BLaER1 (cell line): ENCODE measurements at regions not wholly inside any gene's neighbourhood (a gene's known extent, or its start where the extent isn't known, plus 50 kb on each side); places are given as distances from the start of the nearest gene placed in this dataset.
"Not testable (repeated sequence)": the region's sequence is repeated elsewhere in the genome, so short reads cannot be mapped to it uniquely, and the experiment has no call there.

Experiments
- H3K27ac ChIP-seq: shearing (Covaris generic); formaldehyde crosslinking; 2 replicates; pipeline ENCODE4 v1.8.1; 2022
- H3K27me3 ChIP-seq: shearing (Covaris generic); formaldehyde crosslinking; 2 replicates; pipeline ENCODE4 v1.8.1; 2022
- H3K36me3 ChIP-seq: shearing (Covaris generic); formaldehyde crosslinking; 2 replicates; pipeline ENCODE4 v1.8.1; 2022
- H3K4me1 ChIP-seq: shearing (Covaris generic); formaldehyde crosslinking; 2 replicates; pipeline ENCODE4 v1.8.1; 2022
- H3K4me2 ChIP-seq: shearing (Covaris generic); formaldehyde crosslinking; 2 replicates; pipeline ENCODE4 v1.8.1; 2022
- H3K4me3 ChIP-seq: shearing (Covaris generic); formaldehyde crosslinking; 2 replicates; pipeline ENCODE4 v1.8.1; 2022
- H3K9ac ChIP-seq: shearing (Covaris generic); formaldehyde crosslinking; 2 replicates; pipeline ENCODE4 v1.8.1; 2022
- H3K9me3 ChIP-seq: shearing (Covaris generic); formaldehyde crosslinking; 2 replicates; pipeline ENCODE4 v1.8.1; 2022
- H4K20me1 ChIP-seq: shearing (Covaris generic); formaldehyde crosslinking; 2 replicates; pipeline ENCODE4 v1.8.1; 2022
- Cebpa-rat ChIP-seq: shearing (Covaris generic); IDR thresholded peaks from 2 replicates; pipeline ENCODE4 v1.8.1; 2022

DNA sequence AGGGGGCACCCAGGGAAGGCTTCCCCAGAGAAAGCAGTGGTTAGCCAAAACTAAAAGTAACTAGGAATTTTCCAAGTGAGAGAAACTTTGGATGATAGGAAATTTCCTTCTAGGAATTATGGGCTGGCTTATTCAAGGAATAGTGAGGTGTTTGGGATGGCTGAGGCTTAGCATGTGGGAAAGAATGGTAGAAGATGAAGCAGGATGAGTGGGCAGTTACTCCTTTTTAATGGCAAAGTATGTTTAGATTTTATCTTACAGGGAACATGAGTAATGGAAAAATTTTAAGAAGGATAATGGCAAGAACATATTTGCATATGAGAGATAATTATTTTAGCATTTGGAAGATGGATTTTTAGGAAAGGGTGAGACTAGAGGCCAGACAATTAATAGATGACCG is 197.6 kb downstream of the SLC38A4 start:
- H3K9ac ChIP-seq: no peak overlapping the region
- no peaks in the 10 kb centered on the region for H3K27me3 ChIP-seq
- H3K27ac ChIP-seq: no peak overlapping the region
- no peaks in the 10 kb centered on the region for H4K20me1 ChIP-seq
- no peak overlapping the region for H3K4me3 ChIP-seq
- H3K36me3 ChIP-seq: no peaks in the 10 kb centered on the region
- TF ChIP-seq Cebpa-rat: no peak
- no peaks in the 10 kb centered on the region for H3K9me3 ChIP-seq
- no peaks in the 10 kb centered on the region for H3K4me1 ChIP-seq
- no peak overlapping the region for H3K4me2 ChIP-seq

DNA sequence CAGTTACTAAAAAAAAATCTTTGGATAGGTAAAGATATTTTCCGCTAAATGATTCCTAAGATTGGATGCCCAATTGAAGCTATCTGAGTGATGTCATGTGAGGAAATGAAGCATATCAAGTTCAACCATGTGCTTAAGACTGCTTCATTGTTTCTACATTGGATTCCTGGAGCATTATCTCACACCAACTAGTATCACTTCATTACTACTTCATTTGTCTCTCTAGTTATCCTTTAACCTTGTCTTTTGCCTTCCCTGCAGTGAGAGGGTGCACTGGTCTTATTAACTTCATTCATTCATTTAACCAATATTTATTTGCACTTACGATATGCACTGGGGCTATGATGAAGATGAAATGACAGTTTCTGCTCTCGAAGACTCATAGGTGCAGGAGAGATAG is 198.1 kb downstream of the SLC38A4 start:
- no peaks in the 10 kb centered on the region for H3K36me3 ChIP-seq
- H3K9me3 ChIP-seq: no peaks in the 10 kb centered on the region
- no peak overlapping the region for H3K4me2 ChIP-seq
- H3K27ac ChIP-seq: no peak overlapping the region
- no peaks in the 10 kb centered on the region for H4K20me1 ChIP-seq
- no peak overlapping the region for H3K9ac ChIP-seq
- no peak for TF ChIP-seq Cebpa-rat
- H3K4me1 ChIP-seq: no peaks in the 10 kb centered on the region
- no peaks in the 10 kb centered on the region for H3K27me3 ChIP-seq
- H3K4me3 ChIP-seq: no peak overlapping the region

DNA sequence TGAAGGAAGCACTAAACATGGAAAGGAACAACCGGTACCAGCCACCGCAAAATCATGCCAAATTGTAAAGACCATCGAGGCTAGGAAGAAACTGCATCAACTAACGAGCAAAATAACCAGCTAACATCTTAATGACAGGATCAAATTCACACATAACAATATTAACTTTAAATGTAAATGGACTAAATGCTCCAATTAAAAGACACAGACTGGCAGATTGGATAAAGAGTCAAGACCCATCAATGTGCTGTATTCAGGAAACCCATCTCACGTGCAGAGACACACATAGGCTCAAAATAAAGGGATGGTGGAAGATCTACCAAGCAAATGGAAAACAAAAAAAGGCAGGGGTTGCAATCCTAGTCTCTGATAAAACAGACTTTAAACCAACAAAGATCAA is 206.3 kb downstream of the SLC38A4 start:
- not testable (repeated sequence) for H3K9me3 ChIP-seq, H3K4me1 ChIP-seq, H3K36me3 ChIP-seq, H3K27ac ChIP-seq, H3K9ac ChIP-seq, H3K27me3 ChIP-seq, H4K20me1 ChIP-seq, H3K4me3 ChIP-seq, H3K4me2 ChIP-seq

DNA sequence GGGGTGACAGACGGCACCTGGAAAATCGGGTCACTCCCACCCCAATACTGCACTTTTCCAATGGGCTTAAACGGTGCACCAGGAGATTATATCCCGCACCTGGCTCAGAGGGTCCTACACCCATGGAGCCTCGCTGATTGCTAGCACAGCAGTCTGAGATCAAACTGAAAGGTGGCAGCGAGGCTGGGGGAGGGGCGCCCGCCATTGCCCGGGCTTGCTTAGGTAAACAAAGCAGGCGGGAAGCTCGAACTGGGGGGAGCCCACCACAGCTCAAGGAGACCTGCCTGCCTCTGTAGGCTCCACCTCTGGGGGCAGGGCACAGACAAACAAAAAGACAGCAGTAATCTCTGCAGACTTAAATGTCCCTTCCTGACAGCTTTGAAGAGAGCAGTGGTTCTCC is 208.1 kb downstream of the SLC38A4 start:
- not testable (repeated sequence) for H4K20me1 ChIP-seq, H3K4me2 ChIP-seq, H3K9me3 ChIP-seq, H3K4me1 ChIP-seq, H3K4me3 ChIP-seq, H3K27me3 ChIP-seq, H3K9ac ChIP-seq, H3K27ac ChIP-seq, H3K36me3 ChIP-seq

DNA sequence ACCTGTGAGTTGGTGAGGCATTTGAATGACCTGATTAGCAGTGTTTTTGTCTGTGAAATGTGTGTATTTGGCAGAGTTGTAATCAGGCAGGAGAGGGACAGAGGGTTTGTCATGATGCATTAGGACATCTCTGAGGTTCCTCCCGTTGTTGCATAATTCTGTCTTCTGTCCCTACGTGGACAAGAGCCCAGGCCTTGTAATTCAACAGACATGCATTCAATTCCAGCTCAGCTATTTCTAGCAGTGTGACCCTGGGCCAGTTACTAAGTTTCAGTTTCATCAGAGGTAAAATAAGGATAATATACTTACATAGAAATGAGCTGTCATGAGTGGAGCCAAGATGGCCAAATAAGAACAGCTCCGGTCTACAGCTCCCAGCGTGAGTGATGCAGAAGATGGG is 208.6 kb downstream of the SLC38A4 start:
- TF ChIP-seq Cebpa-rat: no peak
- Histone ChIP-seq H3K9ac (no peak overlapping the region), H3K27ac (no peak overlapping the region), H3K27me3 (no peaks in the 10 kb centered on the region), H3K4me1 (no peaks in the 10 kb centered on the region), H3K9me3 (peaks cover 9% of the 10 kb centered on the region; the same call in 1 of the 2 replicates), H4K20me1 (no peaks in the 10 kb centered on the region), H3K4me2 (no peak overlapping the region), H3K4me3 (no peak overlapping the region), H3K36me3 (no peaks in the 10 kb centered on the region)

DNA sequence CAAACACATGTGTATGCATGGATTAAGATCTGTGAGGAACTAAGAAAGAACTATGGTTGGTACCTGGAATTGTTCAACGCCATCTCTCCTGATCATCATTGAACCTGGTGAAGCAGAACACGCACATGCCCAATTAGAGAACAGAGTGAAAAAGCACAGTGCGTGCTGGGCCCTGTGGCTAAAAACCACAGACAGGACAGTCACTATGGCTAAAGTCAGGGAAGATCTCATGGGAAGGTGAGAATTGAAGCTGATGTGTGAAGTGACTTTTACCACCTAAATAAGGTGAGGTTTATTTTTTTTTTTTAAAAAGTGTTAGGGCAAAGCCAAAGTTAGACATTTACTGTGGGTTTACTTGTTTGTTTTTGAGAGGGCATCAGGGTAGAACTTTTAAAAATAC is 215.0 kb downstream of the SLC38A4 start:
- TF ChIP-seq Cebpa-rat: no peak
- Histone ChIP-seq H3K9me3 (peaks cover 4% of the 10 kb centered on the region; the same call in 1 of the 2 replicates), H3K4me2 (no peak overlapping the region), H3K36me3 (no peaks in the 10 kb centered on the region), H3K4me1 (no peaks in the 10 kb centered on the region), H4K20me1 (no peaks in the 10 kb centered on the region), H3K27me3 (no peaks in the 10 kb centered on the region), H3K9ac (no peak overlapping the region), H3K4me3 (no peak overlapping the region), H3K27ac (no peak overlapping the region)

DNA sequence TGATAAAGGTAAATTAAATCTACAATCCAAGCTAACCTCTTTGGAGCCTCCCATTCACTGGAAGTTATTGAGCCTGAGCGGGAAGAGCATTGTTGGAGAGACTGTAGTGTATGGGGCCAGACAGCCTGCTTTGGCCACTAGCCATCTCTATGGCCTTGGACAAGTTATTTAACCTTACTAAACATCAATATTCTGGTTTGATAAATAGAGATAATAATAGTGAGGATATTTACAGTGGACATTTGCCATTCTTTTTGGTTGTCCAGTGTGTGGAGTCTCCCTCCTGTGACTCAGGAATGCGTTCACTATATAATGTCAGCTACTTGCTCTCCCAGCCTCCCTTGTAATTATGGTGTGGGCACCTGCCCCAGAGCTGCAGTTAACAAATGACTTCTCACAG is 216.1 kb downstream of the SLC38A4 start:
- H3K4me2 ChIP-seq: no peak overlapping the region

DNA sequence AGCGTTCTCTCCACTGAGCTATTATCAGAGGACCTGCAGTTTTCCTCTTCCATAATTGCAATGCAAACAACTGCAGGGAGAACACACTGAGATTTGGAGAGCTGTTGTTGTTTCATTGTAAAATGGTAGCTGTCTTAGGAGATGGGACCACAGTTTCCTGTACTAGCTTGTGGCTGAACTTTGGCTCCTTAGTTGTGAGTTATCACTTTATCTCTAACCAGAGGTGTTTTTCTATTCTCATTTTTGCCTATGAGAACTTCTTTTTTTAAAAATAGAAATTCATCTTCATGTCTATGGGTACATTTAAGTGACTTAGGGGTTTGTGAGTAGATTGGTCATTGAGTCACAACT is 216.5 kb downstream of the SLC38A4 start:
- H3K4me1 ChIP-seq: no peaks in the 10 kb centered on the region
- H3K9me3 ChIP-seq: no peaks in the 10 kb centered on the region; the same call in 1 of the 2 replicates
- H3K4me3 ChIP-seq: no peak overlapping the region
- no peak overlapping the region for H3K9ac ChIP-seq
- no peaks in the 10 kb centered on the region for H4K20me1 ChIP-seq
- no peaks in the 10 kb centered on the region for H3K36me3 ChIP-seq
- H3K4me2 ChIP-seq: no peak overlapping the region
- no peak overlapping the region for H3K27ac ChIP-seq
- no peaks in the 10 kb centered on the region for H3K27me3 ChIP-seq
- no peak for TF ChIP-seq Cebpa-rat

More for the DNA sequence above, 216.1 kb downstream of the SLC38A4 start:
- Histone ChIP-seq H3K9me3 (no peaks in the 10 kb centered on the region), H4K20me1 (no peaks in the 10 kb centered on the region), H3K27me3 (no peaks in the 10 kb centered on the region), H3K36me3 (no peaks in the 10 kb centered on the region), H3K9ac (no peak overlapping the region), H3K4me1 (no peaks in the 10 kb centered on the region), H3K27ac (no peak overlapping the region), H3K4me3 (no peak overlapping the region)
- TF ChIP-seq Cebpa-rat: no peak

DNA sequence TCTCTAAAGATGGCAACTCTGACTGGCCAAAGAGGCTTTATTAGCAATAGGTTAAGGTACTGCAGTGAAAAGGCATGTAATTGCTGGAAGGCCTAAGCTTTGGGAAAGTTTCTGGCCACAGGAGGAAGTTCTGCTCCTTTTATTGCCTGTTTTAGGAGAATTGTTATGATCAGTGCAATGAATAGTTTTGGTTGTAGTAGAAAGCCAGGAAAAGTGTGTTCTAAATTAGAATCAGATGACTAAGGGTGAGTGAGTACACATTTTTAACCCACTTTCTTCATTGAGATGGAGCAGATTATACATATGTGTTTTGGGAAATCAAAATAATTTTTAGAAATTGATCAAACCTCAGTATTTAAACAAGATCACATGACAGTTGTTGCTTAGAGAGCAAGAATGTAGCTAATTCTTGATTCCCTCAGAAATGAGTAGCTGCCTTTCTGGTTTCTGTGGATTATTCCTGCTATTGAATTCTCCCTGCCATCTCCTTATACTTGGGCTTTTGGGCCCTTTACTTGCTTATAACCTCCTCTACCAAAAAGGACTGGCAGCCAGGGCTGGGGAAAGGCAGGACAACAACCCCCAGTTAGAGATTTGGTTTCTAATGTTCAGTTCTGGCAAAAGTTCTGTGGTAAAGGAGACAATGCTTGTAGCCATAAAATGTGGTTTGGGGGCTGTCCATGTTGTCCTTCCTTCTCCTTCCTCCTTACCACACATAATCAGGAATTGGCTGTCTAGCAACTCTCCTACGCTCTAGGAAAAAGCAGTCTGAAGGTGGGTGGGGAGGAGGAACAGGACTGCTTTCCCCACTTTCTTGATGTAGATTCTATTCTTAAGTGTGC is 217.1 kb downstream of the SLC38A4 start:
- no peak overlapping the region for H3K4me2 ChIP-seq
- H4K20me1 ChIP-seq: no peaks in the 10 kb centered on the region
- no peak for TF ChIP-seq Cebpa-rat
- H3K27ac ChIP-seq: no peak overlapping the region
- H3K4me3 ChIP-seq: no peak overlapping the region
- H3K4me1 ChIP-seq: no peaks in the 10 kb centered on the region
- H3K27me3 ChIP-seq: no peaks in the 10 kb centered on the region
- no peaks in the 10 kb centered on the region; the same call in 1 of the 2 replicates for H3K9me3 ChIP-seq
- H3K36me3 ChIP-seq: no peaks in the 10 kb centered on the region
- no peak overlapping the region for H3K9ac ChIP-seq

DNA sequence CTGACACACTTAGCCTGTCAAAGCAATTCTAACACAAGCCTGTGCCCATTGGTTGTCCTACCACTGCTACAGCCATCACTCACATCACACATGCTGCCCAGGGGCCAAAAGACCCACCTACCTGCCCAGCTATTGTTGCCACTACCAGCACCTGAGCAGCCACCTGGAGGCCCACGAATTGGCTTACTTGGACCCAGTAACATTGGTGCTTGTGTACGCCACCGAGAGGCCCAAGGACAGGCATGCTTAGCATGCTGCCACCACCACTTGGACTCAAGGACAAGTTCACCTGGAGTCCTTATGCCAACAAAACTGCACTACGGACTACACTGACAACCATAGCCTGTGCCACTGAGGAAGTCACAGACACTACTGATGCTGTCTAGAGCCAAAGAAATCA is 221.1 kb downstream of the SLC38A4 start:
- Histone ChIP-seq H3K27me3 (no peaks in the 10 kb centered on the region), H3K4me2 (no peak overlapping the region), H3K27ac (no peak overlapping the region), H3K4me3 (no peak overlapping the region), H3K9me3 (peaks cover 14% of the 10 kb centered on the region; the same call in 1 of the 2 replicates), H3K9ac (no peak overlapping the region), H3K36me3 (no peaks in the 10 kb centered on the region), H3K4me1 (no peaks in the 10 kb centered on the region), H4K20me1 (no peaks in the 10 kb centered on the region)
- no peak for TF ChIP-seq Cebpa-rat
